ENCODE measurements at regions not wholly inside any gene's neighbourhood (a gene's known extent, or its start where the extent isn't known, plus 50 kb on each side); places are given as distances from the start of the nearest gene placed in this dataset.

DNA sequence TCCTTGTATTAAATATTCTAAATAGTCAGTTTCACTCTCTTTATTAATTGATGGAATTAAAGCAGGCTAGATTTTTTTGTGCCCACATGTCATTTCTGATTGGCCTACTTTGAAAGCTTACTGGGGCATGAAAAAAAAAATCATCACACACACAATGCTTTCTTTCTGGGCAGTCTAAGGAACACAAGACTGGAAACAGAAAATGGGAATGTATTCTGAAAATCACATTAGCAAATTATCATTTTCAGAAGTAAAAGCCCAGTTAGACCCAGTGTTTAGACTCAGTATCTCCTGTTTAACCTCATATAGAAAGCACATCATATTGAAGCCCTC, 339.4 kb downstream of the SPRY2 start:
- no peak for DNase-seq (ENCODE audit: low spot score)
- TF ChIP-seq, protein P1, sequence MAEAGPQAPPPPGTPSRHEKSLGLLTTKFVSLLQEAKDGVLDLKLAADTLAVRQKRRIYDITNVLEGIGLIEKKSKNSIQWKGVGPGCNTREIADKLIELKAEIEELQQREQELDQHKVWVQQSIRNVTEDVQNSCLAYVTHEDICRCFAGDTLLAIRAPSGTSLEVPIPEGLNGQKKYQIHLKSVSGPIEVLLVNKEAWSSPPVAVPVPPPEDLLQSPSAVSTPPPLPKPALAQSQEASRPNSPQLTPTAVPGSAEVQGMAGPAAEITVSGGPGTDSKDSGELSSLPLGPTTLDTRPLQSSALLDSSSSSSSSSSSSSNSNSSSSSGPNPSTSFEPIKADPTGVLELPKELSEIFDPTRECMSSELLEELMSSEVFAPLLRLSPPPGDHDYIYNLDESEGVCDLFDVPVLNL (CRISPR knock-in tag; IDR thresholded peaks at IDR 0.05; ENCODE audit: borderline replicate concordance, low read depth) = no peak
- no peak for TF ChIP-seq FOXP1 (CRISPR knock-in tag; IDR thresholded peaks at IDR 0.05; ENCODE audit: borderline replicate concordance)
- no peak for TF ChIP-seq CDX4 (CRISPR knock-in tag; IDR thresholded peaks at IDR 0.05; ENCODE audit: borderline replicate concordance)
- TF ChIP-seq, protein P2, sequence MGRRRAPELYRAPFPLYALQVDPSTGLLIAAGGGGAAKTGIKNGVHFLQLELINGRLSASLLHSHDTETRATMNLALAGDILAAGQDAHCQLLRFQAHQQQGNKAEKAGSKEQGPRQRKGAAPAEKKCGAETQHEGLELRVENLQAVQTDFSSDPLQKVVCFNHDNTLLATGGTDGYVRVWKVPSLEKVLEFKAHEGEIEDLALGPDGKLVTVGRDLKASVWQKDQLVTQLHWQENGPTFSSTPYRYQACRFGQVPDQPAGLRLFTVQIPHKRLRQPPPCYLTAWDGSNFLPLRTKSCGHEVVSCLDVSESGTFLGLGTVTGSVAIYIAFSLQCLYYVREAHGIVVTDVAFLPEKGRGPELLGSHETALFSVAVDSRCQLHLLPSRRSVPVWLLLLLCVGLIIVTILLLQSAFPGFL (CRISPR knock-in tag; IDR thresholded peaks at IDR 0.05; ENCODE audit: borderline replicate concordance) = no peak
- TF ChIP-seq JAZF1 (CRISPR knock-in tag; IDR thresholded peaks at IDR 0.05) = no peak
- TF ChIP-seq, protein P3, sequence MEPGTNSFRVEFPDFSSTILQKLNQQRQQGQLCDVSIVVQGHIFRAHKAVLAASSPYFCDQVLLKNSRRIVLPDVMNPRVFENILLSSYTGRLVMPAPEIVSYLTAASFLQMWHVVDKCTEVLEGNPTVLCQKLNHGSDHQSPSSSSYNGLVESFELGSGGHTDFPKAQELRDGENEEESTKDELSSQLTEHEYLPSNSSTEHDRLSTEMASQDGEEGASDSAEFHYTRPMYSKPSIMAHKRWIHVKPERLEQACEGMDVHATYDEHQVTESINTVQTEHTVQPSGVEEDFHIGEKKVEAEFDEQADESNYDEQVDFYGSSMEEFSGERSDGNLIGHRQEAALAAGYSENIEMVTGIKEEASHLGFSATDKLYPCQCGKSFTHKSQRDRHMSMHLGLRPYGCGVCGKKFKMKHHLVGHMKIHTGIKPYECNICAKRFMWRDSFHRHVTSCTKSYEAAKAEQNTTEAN (CRISPR knock-in tag; IDR thresholded peaks at IDR 0.05) = no peak
- TF ChIP-seq MYBL2 (CRISPR knock-in tag; IDR thresholded peaks at IDR 0.05) = no peak
- no peak for TF ChIP-seq ZNF423 (CRISPR knock-in tag; IDR thresholded peaks at IDR 0.05)
- no peak for TF ChIP-seq ZNF671 (CRISPR knock-in tag; IDR thresholded peaks at IDR 0.05)
- no peak for TF ChIP-seq NFE2L1 (CRISPR knock-in tag; IDR thresholded peaks at IDR 0.05)
- TF ChIP-seq ELF4 (CRISPR knock-in tag; IDR thresholded peaks at IDR 0.05; ENCODE audit: low read depth) = no peak
- TF ChIP-seq ZNF232 (CRISPR knock-in tag; IDR thresholded peaks at IDR 0.05) = no peak
- TF ChIP-seq GABPB1 (CRISPR knock-in tag; IDR thresholded peaks at IDR 0.05) = no peak
- TF ChIP-seq, protein P4, sequence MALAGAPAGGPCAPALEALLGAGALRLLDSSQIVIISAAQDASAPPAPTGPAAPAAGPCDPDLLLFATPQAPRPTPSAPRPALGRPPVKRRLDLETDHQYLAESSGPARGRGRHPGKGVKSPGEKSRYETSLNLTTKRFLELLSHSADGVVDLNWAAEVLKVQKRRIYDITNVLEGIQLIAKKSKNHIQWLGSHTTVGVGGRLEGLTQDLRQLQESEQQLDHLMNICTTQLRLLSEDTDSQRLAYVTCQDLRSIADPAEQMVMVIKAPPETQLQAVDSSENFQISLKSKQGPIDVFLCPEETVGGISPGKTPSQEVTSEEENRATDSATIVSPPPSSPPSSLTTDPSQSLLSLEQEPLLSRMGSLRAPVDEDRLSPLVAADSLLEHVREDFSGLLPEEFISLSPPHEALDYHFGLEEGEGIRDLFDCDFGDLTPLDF (CRISPR knock-in tag; IDR thresholded peaks at IDR 0.05) = no peak
- TF ChIP-seq, protein P5, sequence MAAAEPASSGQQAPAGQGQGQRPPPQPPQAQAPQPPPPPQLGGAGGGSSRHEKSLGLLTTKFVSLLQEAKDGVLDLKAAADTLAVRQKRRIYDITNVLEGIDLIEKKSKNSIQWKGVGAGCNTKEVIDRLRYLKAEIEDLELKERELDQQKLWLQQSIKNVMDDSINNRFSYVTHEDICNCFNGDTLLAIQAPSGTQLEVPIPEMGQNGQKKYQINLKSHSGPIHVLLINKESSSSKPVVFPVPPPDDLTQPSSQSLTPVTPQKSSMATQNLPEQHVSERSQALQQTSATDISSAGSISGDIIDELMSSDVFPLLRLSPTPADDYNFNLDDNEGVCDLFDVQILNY (CRISPR knock-in tag; IDR thresholded peaks at IDR 0.05) = no peak
- TF ChIP-seq, protein P6, sequence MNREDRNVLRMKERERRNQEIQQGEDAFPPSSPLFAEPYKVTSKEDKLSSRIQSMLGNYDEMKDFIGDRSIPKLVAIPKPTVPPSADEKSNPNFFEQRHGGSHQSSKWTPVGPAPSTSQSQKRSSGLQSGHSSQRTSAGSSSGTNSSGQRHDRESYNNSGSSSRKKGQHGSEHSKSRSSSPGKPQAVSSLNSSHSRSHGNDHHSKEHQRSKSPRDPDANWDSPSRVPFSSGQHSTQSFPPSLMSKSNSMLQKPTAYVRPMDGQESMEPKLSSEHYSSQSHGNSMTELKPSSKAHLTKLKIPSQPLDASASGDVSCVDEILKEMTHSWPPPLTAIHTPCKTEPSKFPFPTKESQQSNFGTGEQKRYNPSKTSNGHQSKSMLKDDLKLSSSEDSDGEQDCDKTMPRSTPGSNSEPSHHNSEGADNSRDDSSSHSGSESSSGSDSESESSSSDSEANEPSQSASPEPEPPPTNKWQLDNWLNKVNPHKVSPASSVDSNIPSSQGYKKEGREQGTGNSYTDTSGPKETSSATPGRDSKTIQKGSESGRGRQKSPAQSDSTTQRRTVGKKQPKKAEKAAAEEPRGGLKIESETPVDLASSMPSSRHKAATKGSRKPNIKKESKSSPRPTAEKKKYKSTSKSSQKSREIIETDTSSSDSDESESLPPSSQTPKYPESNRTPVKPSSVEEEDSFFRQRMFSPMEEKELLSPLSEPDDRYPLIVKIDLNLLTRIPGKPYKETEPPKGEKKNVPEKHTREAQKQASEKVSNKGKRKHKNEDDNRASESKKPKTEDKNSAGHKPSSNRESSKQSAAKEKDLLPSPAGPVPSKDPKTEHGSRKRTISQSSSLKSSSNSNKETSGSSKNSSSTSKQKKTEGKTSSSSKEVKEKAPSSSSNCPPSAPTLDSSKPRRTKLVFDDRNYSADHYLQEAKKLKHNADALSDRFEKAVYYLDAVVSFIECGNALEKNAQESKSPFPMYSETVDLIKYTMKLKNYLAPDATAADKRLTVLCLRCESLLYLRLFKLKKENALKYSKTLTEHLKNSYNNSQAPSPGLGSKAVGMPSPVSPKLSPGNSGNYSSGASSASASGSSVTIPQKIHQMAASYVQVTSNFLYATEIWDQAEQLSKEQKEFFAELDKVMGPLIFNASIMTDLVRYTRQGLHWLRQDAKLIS (CRISPR knock-in tag; IDR thresholded peaks at IDR 0.05; ENCODE audit: borderline replicate concordance) = no peak
- no peak for TF ChIP-seq NR1H2 (CRISPR knock-in tag; IDR thresholded peaks at IDR 0.05)
- Mint-ChIP-seq H3K27ac (no peak overlapping the region), H3K9me3 (peaks cover 4% of the 10 kb centered on the region), H3K36me3 (peaks cover 3% of the 10 kb centered on the region; the same call in 1 of the 2 replicates), H3K27me3 (ENCODE audit: low read depth) (peaks cover 3% of the 10 kb centered on the region; the same call in 1 of the 2 replicates), H3K4me3 (no peak overlapping the region), H3K4me1 (no peaks in the 10 kb centered on the region)
- POLR2A ChIA-PET = no interaction called here
- ATAC-seq = no peak
- CTCF ChIA-PET = interaction anchor here (1.2 kb wide), 1 partner anchor 28 kb away, joined by 3 read pairs; no protein-coding TSS in a partner anchor
